DOHH2 (cell line): ENCODE measurements at regions not wholly inside any gene's neighbourhood (a gene's known extent, or its start where the extent isn't known, plus 50 kb on each side); places are given as distances from the start of the nearest gene placed in this dataset.

Experiments
- H3F3A ChIP-seq: fragments of 200-600 bp; sonication (generic), shearing (Covaris generic); 2 replicates; pipeline ENCODE4 v1.6.0; 2016; ENCODE audit warnings: antibody characterized with exemption, mild to moderate bottlenecking; ENCODE audit not compliant: control insufficient read depth, insufficient read depth
- H3K27ac ChIP-seq: fragments of 200-600 bp; sonication (generic); 2 replicates; pipeline ENCODE4 v1.5.1; 2014; ENCODE audit warnings: low read depth, mild to moderate bottlenecking, low read length, moderate library complexity
- H3K27me3 ChIP-seq: fragments of 200-600 bp; sonication (generic); 2 replicates; pipeline ENCODE4 v1.6.1; 2014; ENCODE audit warnings: mild to moderate bottlenecking, low read length, mixed read lengths; ENCODE audit not compliant: control insufficient read depth
- H3K36me3 ChIP-seq: fragments of 200-600 bp; sonication (generic); 2 replicates; pipeline ENCODE4 v1.6.1; 2014; ENCODE audit warnings: mild to moderate bottlenecking, low read length, moderate library complexity, mixed read lengths; ENCODE audit not compliant: control insufficient read depth
- H3K4me1 ChIP-seq: fragments of 200-600 bp; sonication (generic); 2 replicates; pipeline ENCODE4 v1.6.1; 2014; ENCODE audit warnings: mild to moderate bottlenecking, low read length, mixed read lengths; ENCODE audit not compliant: control insufficient read depth
- H3K4me2 ChIP-seq: fragments of 200-600 bp; sonication (generic); 2 replicates; pipeline ENCODE4 v1.6.0; 2014; ENCODE audit warnings: mild to moderate bottlenecking, low read length, moderate library complexity
- H3K4me3 ChIP-seq: fragments of 200-600 bp; sonication (generic); 2 replicates; pipeline ENCODE4 v1.5.1; 2014; ENCODE audit warnings: mild to moderate bottlenecking, low read length, mixed read lengths
- H3K79me2 ChIP-seq: fragments of 200-600 bp; sonication (generic); 2 replicates; pipeline ENCODE4 v1.6.1; 2014; ENCODE audit warnings: mild to moderate bottlenecking, low read length, mixed read lengths; ENCODE audit not compliant: control insufficient read depth
- H3K9me2 ChIP-seq: fragments of 200-600 bp; sonication (generic); replicated peaks from 2 replicates; pipeline ENCODE4 v1.6.1; 2014; ENCODE audit warnings: mild to moderate bottlenecking, low read length, mixed read lengths; ENCODE audit not compliant: control insufficient read depth
- H3K9me3 ChIP-seq: fragments of 200-600 bp; sonication (generic); 2 replicates; pipeline ENCODE4 v1.6.1; 2014; ENCODE audit warnings: antibody characterized with exemption, low read length, mixed read lengths; ENCODE audit not compliant: control insufficient read depth, insufficient read depth
- H4K20me1 ChIP-seq: fragments of 200-600 bp; sonication (generic); 2 replicates; pipeline ENCODE4 v1.6.0; 2014; ENCODE audit warnings: low read depth, mild to moderate bottlenecking, antibody characterized with exemption, low read length, moderate library complexity; ENCODE audit not compliant: control insufficient read depth, insufficient read depth
- CTCF ChIP-seq: fragments of 200-600 bp; sonication (generic); IDR thresholded peaks from one replicate; pipeline ENCODE4 v1.5.1; 2014; ENCODE audit warnings: antibody characterized with exemption, mild to moderate bottlenecking, low read depth, low read length; ENCODE audit not compliant: poor library complexity, severe bottlenecking
- EZH2phosphoT487 ChIP-seq: fragments of 200-600 bp; sonication (generic); IDR thresholded peaks from 2 replicates; pipeline ENCODE4 v1.6.1; 2017; ENCODE audit warnings: borderline replicate concordance, mild to moderate bottlenecking, antibody characterized with exemption, low read length, moderate library complexity, mixed read lengths

GRCh38 chr6:168371618-168371980 lies 52.0 kb upstream of the DACT2 start:
- H3K27ac ChIP-seq, result no peak overlapping the region
- H3K4me3 ChIP-seq, result no peak overlapping the region
- no peak for TF ChIP-seq CTCF
- no peak for TF ChIP-seq EZH2phosphoT487
- peaks cover 6% of the 10 kb centered on the region; the same call in 1 of the 2 replicates for H3K9me3 ChIP-seq
- no peaks in the 10 kb centered on the region for H3K9me2 ChIP-seq
- H3K27me3 ChIP-seq, result no peaks in the 10 kb centered on the region
- no peak overlapping the region for H3K4me2 ChIP-seq
- H3F3A ChIP-seq, result no peaks in the 10 kb centered on the region
- no peaks in the 10 kb centered on the region for H3K36me3 ChIP-seq
- H4K20me1 ChIP-seq, result no peaks in the 10 kb centered on the region
- H3K4me1 ChIP-seq, result no peaks in the 10 kb centered on the region
- H3K79me2 ChIP-seq, result no peaks in the 10 kb centered on the region

- Histone ChIP-seq H4K20me1 (no peaks in the 10 kb centered on the region), H3K36me3 (no peaks in the 10 kb centered on the region), H3F3A (no peaks in the 10 kb centered on the region), H3K27ac (no peak overlapping the region), H3K79me2 (no peaks in the 10 kb centered on the region), H3K9me3 (peaks cover 9% of the 10 kb centered on the region; the same call in 1 of the 2 replicates), H3K4me2 (no peak overlapping the region), H3K27me3 (no peaks in the 10 kb centered on the region), H3K4me1 (no peaks in the 10 kb centered on the region), H3K4me3 (no peak overlapping the region), H3K9me2 (no peaks in the 10 kb centered on the region)
- no peak for TF ChIP-seq EZH2phosphoT487
- TF ChIP-seq CTCF, result no peak
These were observed 52.6 kb upstream of the DACT2 start for GRCh38 chr6:168371981-168372711.

- no peaks in the 10 kb centered on the region for H3K36me3 ChIP-seq
- H3K27ac ChIP-seq, result no peak overlapping the region
- no peaks in the 10 kb centered on the region for H3K79me2 ChIP-seq
- no peaks in the 10 kb centered on the region for H4K20me1 ChIP-seq
- peaks cover 16% of the 10 kb centered on the region; the same call in 1 of the 2 replicates for H3K9me3 ChIP-seq
- H3F3A ChIP-seq, result no peaks in the 10 kb centered on the region
- no peaks in the 10 kb centered on the region for H3K27me3 ChIP-seq
- no peak overlapping the region for H3K4me2 ChIP-seq
- H3K4me1 ChIP-seq, result no peaks in the 10 kb centered on the region
- no peak overlapping the region for H3K4me3 ChIP-seq
- no peaks in the 10 kb centered on the region for H3K9me2 ChIP-seq
- TF ChIP-seq CTCF (no peak), EZH2phosphoT487 (no peak)
These were observed 53.3 kb upstream of the DACT2 start for GRCh38 chr6:168372889-168373288.
